ENCODE measurements at regions not wholly inside any gene's neighbourhood (a gene's known extent, or its start where the extent isn't known, plus 50 kb on each side); places are given as distances from the start of the nearest gene placed in this dataset.

GRCh38 chr10:123526356-123527064, 139.6 kb upstream of the GPR26 start:
- no peak for DNase-seq (ENCODE audit: low read depth)
- TF ChIP-seq CTCF (IDR thresholded peaks at IDR 0.05; ENCODE audit: insufficient read depth, low read depth, low read length), result no peak
- H3K4me3 ChIP-seq (ENCODE audit: low read depth, low read length), result no peak overlapping the region

GRCh38 chr10:123527151-123527550, 139.0 kb upstream of the GPR26 start:
- TF ChIP-seq CTCF (IDR thresholded peaks at IDR 0.05; ENCODE audit: insufficient read depth, low read depth, low read length), result no peak
- no peak for DNase-seq (ENCODE audit: low read depth)
- H3K4me3 ChIP-seq (ENCODE audit: low read depth, low read length), result no peak overlapping the region

GRCh38 chr10:123529146-123529760, 136.9 kb upstream of the GPR26 start:
- DNase-seq (ENCODE audit: low read depth), result no peak
- no peak for TF ChIP-seq CTCF (IDR thresholded peaks at IDR 0.05; ENCODE audit: insufficient read depth, low read depth, low read length)
- H3K4me3 ChIP-seq (ENCODE audit: low read depth, low read length), result no peak overlapping the region

- no peak for DNase-seq (ENCODE audit: low read depth)
- no peak for TF ChIP-seq CTCF (IDR thresholded peaks at IDR 0.05; ENCODE audit: insufficient read depth, low read depth, low read length)
- H3K4me3 ChIP-seq (ENCODE audit: low read depth, low read length), result no peak overlapping the region
Measured at GRCh38 chr10:123530166-123530870, 135.8 kb upstream of the GPR26 start.

GRCh38 chr10:123535386-123535785, 130.8 kb upstream of the GPR26 start:
- TF ChIP-seq CTCF (IDR thresholded peaks at IDR 0.05; ENCODE audit: insufficient read depth, low read depth, low read length), result no peak
- DNase-seq (ENCODE audit: low read depth), result no peak
- H3K4me3 ChIP-seq (ENCODE audit: low read depth, low read length), result no peak overlapping the region

GRCh38 chr10:123536176-123536845, 129.8 kb upstream of the GPR26 start:
- DNase-seq (ENCODE audit: low read depth), result no peak
- no peak overlapping the region for H3K4me3 ChIP-seq (ENCODE audit: low read depth, low read length)
- no peak for TF ChIP-seq CTCF (IDR thresholded peaks at IDR 0.05; ENCODE audit: insufficient read depth, low read depth, low read length)

All from fibroblast of villous mesenchyme (primary cell).